WTC11 (cell line): ENCODE measurements at regions not wholly inside any gene's neighbourhood (a gene's known extent, or its start where the extent isn't known, plus 50 kb on each side); places are given as distances from the start of the nearest gene placed in this dataset.

ENCODE experiments used
- ATAC-seq: fragments of 200-7000 bp; cut with Tn5 transposase; 2 replicates; pipeline ENCODE4 v1.10.0; 2021; ENCODE audit warnings: mild to moderate bottlenecking, moderate library complexity
- CTCF ChIA-PET: fragments of 300-600 bp; sonication (Branson Sonifier 250); formaldehyde crosslinking; loops from one replicate; lab custom pipeline; 2021; ENCODE audit warnings: antibody characterized with exemption; lab: Charles Lee
- POLR2A ChIA-PET: fragments of 350-600 bp; sonication (Branson Sonifier 250); formaldehyde crosslinking; loops from one replicate; lab custom pipeline; 2021; ENCODE audit warnings: antibody characterized with exemption; lab: Charles Lee
- DNase-seq: peaks from one replicate; pipeline ENCODE4 v3.0.0; 2021; ENCODE audit warnings: low spot score
- H3K27ac Mint-ChIP-seq: 2 replicates; pipeline ENCODE4 v1.8.0; 2021; ENCODE audit warnings: mixed read lengths
- H3K27me3 Mint-ChIP-seq: 2 replicates; pipeline ENCODE4 v1.8.0; 2021; ENCODE audit warnings: low read depth, mild to moderate bottlenecking, moderate library complexity, mixed read lengths
- H3K36me3 Mint-ChIP-seq: 2 replicates; pipeline ENCODE4 v1.8.0; 2021; ENCODE audit warnings: mixed read lengths
- H3K4me1 Mint-ChIP-seq: 2 replicates; pipeline ENCODE4 v1.8.0; 2022; ENCODE audit warnings: mixed read lengths
- H3K4me3 Mint-ChIP-seq: 2 replicates; pipeline ENCODE4 v1.8.0; 2021; ENCODE audit warnings: mild to moderate bottlenecking, moderate library complexity, mixed read lengths
- H3K9me3 Mint-ChIP-seq: 2 replicates; pipeline ENCODE4 v1.8.0; 2021; ENCODE audit warnings: mixed read lengths
- ATF2 ChIP-seq: sonication (generic); formaldehyde crosslinking; IDR thresholded peaks from 2 replicates; pipeline ENCODE4 v1.8.1; 2022; ENCODE audit warnings: low read depth, missing genetic modification reagents, borderline replicate concordance
- ATF6 ChIP-seq: sonication (generic); formaldehyde crosslinking; IDR thresholded peaks from 2 replicates; pipeline ENCODE4 v1.8.1; 2023; ENCODE audit warnings: mild to moderate bottlenecking, missing genetic modification reagents
- ERG ChIP-seq: fragments of 250-450 bp; sonication (Bioruptor Pico); IDR thresholded peaks from 2 replicates; pipeline ENCODE4 v1.8.0; 2021; ENCODE audit warnings: mild to moderate bottlenecking
- FOXP1 ChIP-seq: sonication (generic); formaldehyde crosslinking; IDR thresholded peaks from 2 replicates; pipeline ENCODE4 v1.8.0; 2022; ENCODE audit warnings: missing genetic modification reagents, mild to moderate bottlenecking, moderate library complexity, borderline replicate concordance
- FOXP4 ChIP-seq: sonication (generic); formaldehyde crosslinking; IDR thresholded peaks from 2 replicates; pipeline ENCODE4 v1.8.0; 2022; ENCODE audit warnings: mild to moderate bottlenecking, missing genetic modification reagents
- HMGA2 ChIP-seq: fragments of 250-450 bp; sonication (Bioruptor Pico); IDR thresholded peaks from 2 replicates; pipeline ENCODE4 v1.4.0; 2021; ENCODE audit warnings: mild to moderate bottlenecking, moderate library complexity
- NFYB ChIP-seq: sonication (generic); formaldehyde crosslinking; conservative IDR thresholded peaks from 2 replicates; pipeline ENCODE4 v1.8.0; 2022; ENCODE audit warnings: low read depth, missing genetic modification reagents
- OVOL2 ChIP-seq: fragments of 250-450 bp; sonication (Bioruptor Pico); IDR thresholded peaks from 2 replicates; pipeline ENCODE4 v1.9.0; 2021; ENCODE audit warnings: mild to moderate bottlenecking, borderline replicate concordance
- SMAD3 ChIP-seq: sonication (generic); formaldehyde crosslinking; IDR thresholded peaks from 2 replicates; pipeline ENCODE4 v1.8.0; 2022; ENCODE audit warnings: missing genetic modification reagents, mild to moderate bottlenecking, borderline replicate concordance
- SMAD4 ChIP-seq: sonication (generic); formaldehyde crosslinking; IDR thresholded peaks from 2 replicates; pipeline ENCODE4 v1.8.0; 2022; ENCODE audit warnings: mild to moderate bottlenecking, missing genetic modification reagents
- SOX15 ChIP-seq: fragments of 250-450 bp; sonication (Bioruptor Pico); IDR thresholded peaks from 2 replicates; pipeline ENCODE4 v1.9.0; 2021; ENCODE audit warnings: mild to moderate bottlenecking
- TEAD4 ChIP-seq: sonication (generic); formaldehyde crosslinking; IDR thresholded peaks from 2 replicates; pipeline ENCODE4 v1.8.0; 2022; ENCODE audit warnings: mild to moderate bottlenecking, missing genetic modification reagents
- ZNF121 ChIP-seq: sonication (generic); formaldehyde crosslinking; IDR thresholded peaks from 2 replicates; pipeline ENCODE4 v1.8.0; 2023; ENCODE audit warnings: missing genetic modification reagents
- ZNF138 ChIP-seq: sonication (generic); formaldehyde crosslinking; conservative IDR thresholded peaks from 2 replicates; pipeline ENCODE4 v1.8.1; 2022; ENCODE audit warnings: mild to moderate bottlenecking, moderate library complexity, missing genetic modification reagents
- ZNF232 ChIP-seq: sonication (generic); formaldehyde crosslinking; IDR thresholded peaks from 2 replicates; pipeline ENCODE4 v1.8.0; 2022; ENCODE audit warnings: mild to moderate bottlenecking, missing genetic modification reagents
- ZNF512 ChIP-seq: sonication (generic); formaldehyde crosslinking; IDR thresholded peaks from 2 replicates; pipeline ENCODE4 v1.8.1; 2022; ENCODE audit warnings: missing genetic modification reagents, borderline replicate concordance
- TF ChIP-seq, protein P1 (sequence below): sonication (generic); formaldehyde crosslinking; IDR thresholded peaks from 2 replicates; pipeline ENCODE4 v1.8.1; 2023; ENCODE audit warnings: mild to moderate bottlenecking, missing genetic modification reagents, moderate library complexity

GRCh38 chr10:110401401-110402076, 96.2 kb upstream of the DUSP5 start:
- DNase-seq (no peak), ATAC-seq (no peak)
- H3K27me3 Mint-ChIP-seq: 0 out of 2 replicates have a peak, but pooled peaks cover 2% of the 10 kb centered on the region
- TF ChIP-seq SOX15: no peak
- no peak for TF ChIP-seq ZNF232 (CRISPR knock-in tag)
- no peak for TF ChIP-seq HMGA2 (CRISPR knock-in tag)
- ChIA-PET POLR2A (no interaction called here), CTCF (no interaction called here)
- H3K4me1 Mint-ChIP-seq: peaks cover 24% of the 10 kb centered on the region
- no peak overlapping the region for H3K27ac Mint-ChIP-seq
- H3K4me3 Mint-ChIP-seq: no peak overlapping the region
- no peaks in the 10 kb centered on the region for H3K9me3 Mint-ChIP-seq
- H3K36me3 Mint-ChIP-seq: no peaks in the 10 kb centered on the region

DNA sequence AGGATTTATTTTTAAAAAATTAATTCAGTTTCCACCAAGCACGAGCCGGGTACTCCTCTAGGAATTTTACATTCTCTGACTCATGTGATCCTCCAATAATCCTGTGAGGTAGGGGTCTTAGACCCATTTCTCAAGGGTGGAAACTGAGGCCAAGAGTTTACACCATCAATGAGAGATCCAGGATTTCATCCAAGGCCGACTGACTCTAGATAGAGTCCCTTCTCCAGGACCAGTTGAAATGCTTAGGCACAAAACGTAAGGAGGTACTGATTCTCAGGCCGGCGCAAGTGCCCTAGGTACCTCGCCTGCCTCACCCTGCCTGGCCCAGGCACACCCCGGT, 95.7 kb upstream of the DUSP5 start:
- Mint-ChIP-seq H3K4me3 (no peak overlapping the region), H3K36me3 (no peaks in the 10 kb centered on the region), H3K27me3 (0 out of 2 replicates have a peak, but pooled peaks cover 2% of the 10 kb centered on the region), H3K9me3 (no peaks in the 10 kb centered on the region), H3K4me1 (peaks cover 24% of the 10 kb centered on the region), H3K27ac (no peak overlapping the region)
- ChIA-PET POLR2A (no interaction called here), CTCF (interaction anchor here (2.6 kb wide), 1 partner anchor 47 kb away, joined by 10 read pairs; no protein-coding TSS in a partner anchor)
- DNase-seq: no peak
- no peak for ATAC-seq
- TF ChIP-seq SMAD4 (CRISPR knock-in tag) (no peak), FOXP4 (CRISPR knock-in tag) (no peak)
- TF ChIP-seq, all 79 proteins: peak for 0

DNA sequence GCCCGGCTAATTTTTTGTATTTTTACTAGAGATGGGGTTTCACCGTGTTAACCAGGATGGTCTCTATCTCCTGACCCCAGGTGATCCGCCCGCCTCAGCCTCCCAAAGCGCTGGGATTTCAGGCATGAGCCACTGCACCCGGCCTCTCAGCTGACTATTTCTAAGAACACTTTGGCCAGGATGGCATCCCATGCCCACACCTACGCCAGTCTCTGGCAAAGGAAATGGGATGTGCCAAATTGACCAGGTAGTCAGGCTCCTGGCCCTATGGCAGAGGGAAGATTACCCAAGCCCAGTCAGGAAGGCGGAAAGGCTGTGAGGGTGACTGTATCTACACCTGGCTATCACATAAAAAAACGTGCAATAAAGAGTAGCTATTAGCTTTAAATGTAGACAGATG, 94.1 kb upstream of the DUSP5 start:
- CTCF ChIA-PET: interaction anchor here (2.6 kb wide), 1 partner anchor 49 kb away, joined by 10 read pairs; no protein-coding TSS in a partner anchor
- 0 out of 2 replicates have a peak, but pooled peaks cover 2% of the 10 kb centered on the region for H3K27me3 Mint-ChIP-seq
- ATAC-seq: no peak
- H3K36me3 Mint-ChIP-seq: no peaks in the 10 kb centered on the region
- DNase-seq: no peak
- no peak for TF ChIP-seq ZNF138 (CRISPR knock-in tag)
- TF ChIP-seq SMAD3: no peak
- no peak for TF ChIP-seq TEAD4 (CRISPR knock-in tag)
- no peak for TF ChIP-seq ERG (CRISPR knock-in tag)
- TF ChIP-seq ZNF121 (CRISPR knock-in tag): no peak
- TF ChIP-seq, all 79 proteins: peak for 0
- H3K4me1 Mint-ChIP-seq: peaks cover 27% of the 10 kb centered on the region
- no peak overlapping the region for H3K27ac Mint-ChIP-seq
- H3K4me3 Mint-ChIP-seq: no peak overlapping the region
- POLR2A ChIA-PET: no interaction called here
- no peaks in the 10 kb centered on the region for H3K9me3 Mint-ChIP-seq

DNA sequence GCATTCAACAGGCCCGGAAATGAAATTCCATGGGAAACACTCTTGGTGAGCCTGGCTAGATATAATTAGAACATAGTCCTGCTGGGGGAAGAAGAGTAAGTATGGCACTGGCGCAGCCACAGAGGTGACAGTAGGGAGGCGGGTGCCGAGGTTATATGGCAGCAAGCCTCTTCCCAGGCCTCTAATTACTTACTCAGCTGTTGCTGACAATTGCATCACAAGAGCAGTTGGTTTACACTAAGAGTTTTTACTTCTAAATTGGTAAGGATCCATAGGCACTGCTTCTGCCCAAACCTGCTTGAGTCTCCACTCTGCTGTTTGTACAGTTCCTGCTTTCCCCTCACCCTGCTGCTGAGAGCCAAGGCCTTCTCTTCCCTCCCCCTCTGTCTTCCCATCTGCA, 93.3 kb upstream of the DUSP5 start:
- CTCF ChIA-PET: interaction anchor here (2.6 kb wide), 1 partner anchor 50 kb away, joined by 10 read pairs; no protein-coding TSS in a partner anchor
- no peak for ATAC-seq
- POLR2A ChIA-PET: no interaction called here
- H3K4me3 Mint-ChIP-seq: no peak overlapping the region
- H3K27me3 Mint-ChIP-seq: 0 out of 2 replicates have a peak, but pooled peaks cover 2% of the 10 kb centered on the region
- H3K4me1 Mint-ChIP-seq: peaks cover 25% of the 10 kb centered on the region
- H3K9me3 Mint-ChIP-seq: no peaks in the 10 kb centered on the region
- no peak for DNase-seq
- no peak overlapping the region for H3K27ac Mint-ChIP-seq
- H3K36me3 Mint-ChIP-seq: no peaks in the 10 kb centered on the region
- no peak for TF ChIP-seq NFYB (CRISPR knock-in tag)
- TF ChIP-seq OVOL2 (CRISPR knock-in tag): no peak
- TF ChIP-seq ZNF512 (CRISPR knock-in tag): no peak
- no peak for TF ChIP-seq ATF2
- TF ChIP-seq ERG (CRISPR knock-in tag): no peak
- TF ChIP-seq SMAD4 (CRISPR knock-in tag): no peak
- TF ChIP-seq ZNF232 (CRISPR knock-in tag): no peak
- TF ChIP-seq, protein P1, sequence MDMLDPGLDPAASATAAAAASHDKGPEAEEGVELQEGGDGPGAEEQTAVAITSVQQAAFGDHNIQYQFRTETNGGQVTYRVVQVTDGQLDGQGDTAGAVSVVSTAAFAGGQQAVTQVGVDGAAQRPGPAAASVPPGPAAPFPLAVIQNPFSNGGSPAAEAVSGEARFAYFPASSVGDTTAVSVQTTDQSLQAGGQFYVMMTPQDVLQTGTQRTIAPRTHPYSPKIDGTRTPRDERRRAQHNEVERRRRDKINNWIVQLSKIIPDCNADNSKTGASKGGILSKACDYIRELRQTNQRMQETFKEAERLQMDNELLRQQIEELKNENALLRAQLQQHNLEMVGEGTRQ (CRISPR knock-in tag): no peak
- no peak for TF ChIP-seq FOXP1 (CRISPR knock-in tag)
- TF ChIP-seq ATF6 (CRISPR knock-in tag): no peak
